Lung (tissue), 11 donors: ENCODE measurements at regions not wholly inside any gene's neighbourhood (a gene's known extent, or its start where the extent isn't known, plus 50 kb on each side); places are given as distances from the start of the nearest gene placed in this dataset.
A peak's percentile ranks its signal among the peaks of the same experiment; 100 is the strongest.

Experiments
- ATAC-seq: fragments of 200-7000 bp; cut with Tn5 transposase; one replicate; pipeline ENCODE4 v1.9.1; 2020; ENCODE audit warnings: moderate number of reproducible peaks; ENCODE audit not compliant: insufficient read depth, low FRiP score
- DNase-seq, 3 donors: peaks; one replicate each; pipeline ENCODE4 v3.0.0-alpha.2; 2013 to 2017
- H3K27ac ChIP-seq, 2 donors: one replicate each; pipeline ENCODE4 v1.5.1; 2013; ENCODE audit warnings: mild to moderate bottlenecking in 2 of 2, moderate library complexity in 2 of 2, control low read depth in 1 of 2, inconsistent platforms in 1 of 2, low read depth in 1 of 2, low read length in 1 of 2
- H3K27me3 ChIP-seq, 3 donors: one replicate each; pipeline ENCODE4 v1.5.1; 2013; ENCODE audit warnings: low read length in 2 of 3; ENCODE audit not compliant: control insufficient read depth in 3 of 3, insufficient read depth in 3 of 3
- H3K36me3 ChIP-seq, 4 donors: one replicate each; pipeline ENCODE4 v1.5.1; 2013; ENCODE audit warnings: low read length in 4 of 4, mild to moderate bottlenecking in 1 of 4, moderate library complexity in 1 of 4; ENCODE audit not compliant: control insufficient read depth in 4 of 4, insufficient read depth in 4 of 4
- H3K4me1 ChIP-seq, 5 donors: one replicate each; pipeline ENCODE4 v1.5.1; 2013; ENCODE audit warnings: low read length in 5 of 5, mild to moderate bottlenecking in 2 of 5, moderate library complexity in 1 of 5; ENCODE audit not compliant: control insufficient read depth in 5 of 5, insufficient read depth in 5 of 5
- H3K4me3 ChIP-seq: one replicate; pipeline ENCODE4 v1.5.1; 2013; ENCODE audit warnings: mild to moderate bottlenecking, control low read depth, moderate library complexity
- H3K9ac ChIP-seq, 2 donors: one replicate each; pipeline ENCODE4 v1.5.1; 2013; ENCODE audit warnings: low read length in 2 of 2, control low read depth in 1 of 2; ENCODE audit not compliant: insufficient read depth in 1 of 2
- H3K9me3 ChIP-seq, 4 donors: one replicate each; pipeline ENCODE4 v1.5.1; 2013; ENCODE audit warnings: low read length in 3 of 4, mild to moderate bottlenecking in 1 of 4, moderate library complexity in 1 of 4; ENCODE audit not compliant: control insufficient read depth in 4 of 4, insufficient read depth in 3 of 4
- CTCF ChIP-seq: IDR thresholded peaks from 2 replicates; pipeline ENCODE4 v1.5.1; 2012; ENCODE audit warnings: mild to moderate bottlenecking; ENCODE audit errors: control extremely low read depth, extremely low read depth
- WGBS, 2 donors: extraction: QIAGEN DNeasy Blood & Tissue Kit; methylation state at CpG; one replicate each; pipeline ENCODE4 v1.1.7; 2013; 5-methylcytosine and 5-hydroxymethylcytosine counted together
- donor health status: control.
- donor health status: control.
- donor health status: Bipolar disorder and iron deficiency.
- donor health status: healthy.
- donor health status: DM: yes; HTN: yes; CAD: no.

DNA sequence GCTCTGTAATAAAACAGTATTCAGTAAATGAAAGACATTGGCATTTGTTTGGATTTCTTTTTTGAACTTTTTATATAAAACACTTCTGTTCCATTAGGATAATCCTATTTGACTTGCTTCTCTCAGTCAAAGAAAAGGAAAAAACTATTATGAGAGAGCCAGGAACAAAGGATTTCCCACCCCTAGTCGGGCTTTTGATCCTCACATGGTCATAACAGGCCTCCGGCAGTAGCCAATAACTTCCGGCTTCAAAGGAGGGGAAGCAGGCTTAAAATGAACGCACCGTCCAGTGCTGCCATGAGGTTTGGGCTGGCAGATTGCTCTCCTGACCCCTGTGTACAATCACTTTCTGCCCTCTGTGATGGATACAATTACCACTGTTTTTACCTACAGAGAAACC lies 209.3 kb downstream of the ZNF608 start:
- no peak overlapping the region for H3K4me3 ChIP-seq
- peak in 1 of 3 donors; percentile 22 for DNase-seq
- no peak overlapping the region for H3K9ac ChIP-seq
- H3K9me3 ChIP-seq, result no peaks in the 10 kb centered on the region
- H3K4me1 ChIP-seq, result peaks cover 0 to 3% (median 0%) of the 10 kb centered on the region in 5 donors
- no peaks in the 10 kb centered on the region for H3K27me3 ChIP-seq
- H3K27ac ChIP-seq, result peak overlapping the region; percentile 34 to 49
- no peaks in the 10 kb centered on the region for H3K36me3 ChIP-seq
- TF ChIP-seq CTCF, result no peak
- WGBS, 2 donors, result 74 to 83% methylated on average over 5 of the region's 5 CpGs
- no peak for ATAC-seq

DNA sequence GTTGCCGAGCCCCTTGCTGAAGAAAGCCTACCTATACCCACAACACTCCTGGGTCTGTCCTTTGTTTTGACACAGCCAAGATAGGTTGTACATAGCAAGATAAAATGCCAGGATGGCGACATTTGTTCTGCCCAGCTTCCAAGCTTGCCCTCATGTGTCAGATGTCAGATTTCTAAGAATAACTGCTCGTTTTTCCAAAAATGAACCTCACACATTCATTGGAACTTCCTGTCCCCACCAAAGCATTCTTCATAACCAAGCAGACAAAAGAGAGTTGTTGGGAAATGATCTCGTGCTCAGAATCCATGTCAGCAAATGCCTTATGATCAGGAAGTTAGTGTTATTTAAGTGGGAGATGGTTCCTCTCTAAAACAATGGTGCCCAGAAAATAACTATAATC lies 210.1 kb downstream of the ZNF608 start:
- Histone ChIP-seq H3K9me3 (no peaks in the 10 kb centered on the region), H3K27me3 (no peaks in the 10 kb centered on the region), H3K36me3 (no peaks in the 10 kb centered on the region), H3K27ac (no peak overlapping the region), H3K9ac (no peak overlapping the region), H3K4me1 (peaks cover 0 to 3% (median 0%) of the 10 kb centered on the region in 5 donors), H3K4me3 (no peak overlapping the region)
- WGBS, 2 donors, result 53 to 67% methylated on average over 4 of the region's 4 CpGs
- no peak for TF ChIP-seq CTCF
- ATAC-seq, result no peak
- peak in 2 of 3 donors; percentile 32 to 41 for DNase-seq

- TF ChIP-seq CTCF, result no peak
- Histone ChIP-seq H3K4me3 (no peak overlapping the region), H3K9ac (no peak overlapping the region), H3K36me3 (no peaks in the 10 kb centered on the region), H3K9me3 (no peaks in the 10 kb centered on the region), H3K27me3 (no peaks in the 10 kb centered on the region), H3K27ac (no peak overlapping the region), H3K4me1 (peaks cover 0 to 2% (median 0%) of the 10 kb centered on the region in 5 donors)
- WGBS, 2 donors, result 96% methylated on average over 1 of the region's 1 CpG
- DNase-seq (no peak), ATAC-seq (no peak)
Observed at GRCh38 chr5:124530916-124531315, 215.5 kb downstream of the ZNF608 start.

- Histone ChIP-seq H3K9ac (no peak overlapping the region), H3K4me1 (peaks cover 0 to 2% (median 0%) of the 10 kb centered on the region in 5 donors), H3K27me3 (no peaks in the 10 kb centered on the region), H3K36me3 (no peaks in the 10 kb centered on the region), H3K9me3 (no peaks in the 10 kb centered on the region), H3K4me3 (no peak overlapping the region), H3K27ac (no peak overlapping the region)
- TF ChIP-seq CTCF, result no peak
- ATAC-seq, result no peak
- WGBS, 2 donors, result 97 to 100% methylated on average over 2 of the region's 2 CpGs
- DNase-seq, result no peak
Observed at GRCh38 chr5:124528838-124529237, 217.6 kb downstream of the ZNF608 start.
